ENCODE measurements at regions not wholly inside any gene's neighbourhood (a gene's known extent, or its start where the extent isn't known, plus 50 kb on each side); places are given as distances from the start of the nearest gene placed in this dataset.

GRCh38 chr7:118777308-118777707 is 552.8 kb downstream of the ANKRD7 start:
- no peak for TF ChIP-seq CTCF (conservative IDR thresholded peaks at IDR 0.05; ENCODE audit: low read depth, low read length)
- H3K4me3 ChIP-seq (ENCODE audit: low read length) = no peak overlapping the region
- DNase-seq (ENCODE audit: low read depth) = no peak

DNA sequence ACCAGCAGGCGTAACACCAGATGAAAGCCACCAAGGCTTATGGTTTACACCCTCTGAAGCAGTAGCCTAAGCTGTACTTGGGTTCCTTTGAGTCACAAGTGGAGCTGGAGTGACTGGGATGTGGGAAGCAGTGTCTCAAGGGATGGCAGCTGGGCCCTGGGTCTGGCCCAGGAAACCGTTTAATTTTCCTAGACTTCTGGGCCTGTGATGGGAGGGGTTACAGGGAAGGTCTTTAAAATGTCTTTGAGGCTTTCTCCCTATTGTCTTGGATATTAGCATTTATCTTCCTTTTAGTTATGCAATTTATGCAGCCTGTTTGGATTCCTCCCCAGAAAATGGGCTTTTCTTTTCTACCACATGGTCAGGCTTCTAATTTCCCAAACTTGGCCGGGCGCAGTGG is 568.2 kb downstream of the ANKRD7 start:
- H3K4me3 ChIP-seq (ENCODE audit: low read length) = no peak overlapping the region
- TF ChIP-seq CTCF (conservative IDR thresholded peaks at IDR 0.05; ENCODE audit: low read depth, low read length) = no peak
- no peak for DNase-seq (ENCODE audit: low read depth)

- DNase-seq (ENCODE audit: low read depth) = no peak
- TF ChIP-seq CTCF (conservative IDR thresholded peaks at IDR 0.05; ENCODE audit: low read depth, low read length) = no peak
- H3K4me3 ChIP-seq (ENCODE audit: low read length) = no peak overlapping the region
Observed at GRCh38 chr7:118793582-118793981, 569.1 kb downstream of the ANKRD7 start.

DNA sequence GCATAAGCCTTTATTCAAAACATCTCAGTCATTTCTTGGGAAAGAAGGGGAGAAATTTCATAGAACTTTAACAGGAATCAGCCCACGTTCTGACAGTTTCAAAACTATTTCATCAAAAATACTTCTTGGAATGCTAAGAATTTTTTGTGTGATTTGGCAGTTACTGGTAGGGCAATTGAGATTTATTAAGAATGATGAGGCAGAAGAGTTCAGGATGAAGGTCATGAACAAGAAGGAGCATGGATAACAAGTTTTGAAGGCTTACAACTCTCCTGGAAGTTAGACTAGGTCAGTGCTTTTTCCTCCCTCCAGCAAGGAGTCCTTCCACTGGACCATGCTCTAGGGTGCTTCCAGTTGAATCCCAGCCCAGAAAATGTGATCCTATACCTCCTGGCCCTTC is 569.9 kb downstream of the ANKRD7 start:
- DNase-seq (ENCODE audit: low read depth) = peak; percentile 66
- H3K4me3 ChIP-seq (ENCODE audit: low read length) = no peak overlapping the region
- TF ChIP-seq CTCF (conservative IDR thresholded peaks at IDR 0.05; ENCODE audit: low read depth, low read length) = no peak

GRCh38 chr7:118801366-118801765 is 576.9 kb downstream of the ANKRD7 start:
- no peak for DNase-seq (ENCODE audit: low read depth)
- no peak overlapping the region for H3K4me3 ChIP-seq (ENCODE audit: low read length)
- TF ChIP-seq CTCF (conservative IDR thresholded peaks at IDR 0.05; ENCODE audit: low read depth, low read length) = no peak

- no peak for TF ChIP-seq CTCF (conservative IDR thresholded peaks at IDR 0.05; ENCODE audit: low read depth, low read length)
- DNase-seq (ENCODE audit: low read depth) = no peak
- H3K4me3 ChIP-seq (ENCODE audit: low read length) = no peak overlapping the region
Observed at GRCh38 chr7:118802726-118803125, 578.2 kb downstream of the ANKRD7 start.

- no peak overlapping the region for H3K4me3 ChIP-seq (ENCODE audit: low read length)
- DNase-seq (ENCODE audit: low read depth) = no peak
- no peak for TF ChIP-seq CTCF (conservative IDR thresholded peaks at IDR 0.05; ENCODE audit: low read depth, low read length)
Observed at GRCh38 chr7:118826246-118826645, 601.7 kb downstream of the ANKRD7 start.

Measured in retinal pigment epithelial cell (primary cell).